ENCODE measurements at regions not wholly inside any gene's neighbourhood (a gene's known extent, or its start where the extent isn't known, plus 50 kb on each side); places are given as distances from the start of the nearest gene placed in this dataset.

DNA sequence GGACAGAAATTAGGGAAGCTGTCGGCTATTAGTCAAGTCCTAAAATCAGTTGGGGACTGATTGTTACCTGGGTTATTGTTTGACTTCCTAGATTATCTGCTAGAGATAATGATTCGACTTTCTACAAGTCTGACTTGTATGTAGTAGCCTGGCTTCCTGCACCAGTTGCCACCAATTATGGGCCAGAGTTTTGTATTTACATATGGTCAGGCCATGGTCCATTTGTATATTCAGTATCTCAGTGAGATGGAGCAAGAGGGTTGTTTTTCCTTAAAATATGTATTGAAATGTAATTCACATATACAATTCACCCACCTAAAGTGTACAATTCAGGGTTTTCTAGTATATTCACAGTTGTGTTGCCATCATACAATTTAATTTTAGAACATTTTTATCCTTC, 130.6 kb upstream of the PHACTR3 start:
- peaks cover 0 to 25% (median 13%) of the 10 kb centered on the region in 7 donors for H3K27me3 ChIP-seq
- 66 to 78% methylated on average over 2 of the region's 2 CpGs for WGBS, 2 donors
- H3K4me3 ChIP-seq: no peak overlapping the region
- H3K36me3 ChIP-seq: no peaks in the 10 kb centered on the region
- DNase-seq (no peak), ATAC-seq (no peak)
- H3K27ac ChIP-seq: no peak overlapping the region
- intact Hi-C loops (cut with DNase I): no loop called here
- H3K9me3 ChIP-seq: no peaks in the 10 kb centered on the region
- H3K4me1 ChIP-seq: no peaks in the 10 kb centered on the region
- TF ChIP-seq, protein P1, sequence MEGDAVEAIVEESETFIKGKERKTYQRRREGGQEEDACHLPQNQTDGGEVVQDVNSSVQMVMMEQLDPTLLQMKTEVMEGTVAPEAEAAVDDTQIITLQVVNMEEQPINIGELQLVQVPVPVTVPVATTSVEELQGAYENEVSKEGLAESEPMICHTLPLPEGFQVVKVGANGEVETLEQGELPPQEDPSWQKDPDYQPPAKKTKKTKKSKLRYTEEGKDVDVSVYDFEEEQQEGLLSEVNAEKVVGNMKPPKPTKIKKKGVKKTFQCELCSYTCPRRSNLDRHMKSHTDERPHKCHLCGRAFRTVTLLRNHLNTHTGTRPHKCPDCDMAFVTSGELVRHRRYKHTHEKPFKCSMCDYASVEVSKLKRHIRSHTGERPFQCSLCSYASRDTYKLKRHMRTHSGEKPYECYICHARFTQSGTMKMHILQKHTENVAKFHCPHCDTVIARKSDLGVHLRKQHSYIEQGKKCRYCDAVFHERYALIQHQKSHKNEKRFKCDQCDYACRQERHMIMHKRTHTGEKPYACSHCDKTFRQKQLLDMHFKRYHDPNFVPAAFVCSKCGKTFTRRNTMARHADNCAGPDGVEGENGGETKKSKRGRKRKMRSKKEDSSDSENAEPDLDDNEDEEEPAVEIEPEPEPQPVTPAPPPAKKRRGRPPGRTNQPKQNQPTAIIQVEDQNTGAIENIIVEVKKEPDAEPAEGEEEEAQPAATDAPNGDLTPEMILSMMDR (IDR thresholded peaks at IDR 0.05): no peak

DNA sequence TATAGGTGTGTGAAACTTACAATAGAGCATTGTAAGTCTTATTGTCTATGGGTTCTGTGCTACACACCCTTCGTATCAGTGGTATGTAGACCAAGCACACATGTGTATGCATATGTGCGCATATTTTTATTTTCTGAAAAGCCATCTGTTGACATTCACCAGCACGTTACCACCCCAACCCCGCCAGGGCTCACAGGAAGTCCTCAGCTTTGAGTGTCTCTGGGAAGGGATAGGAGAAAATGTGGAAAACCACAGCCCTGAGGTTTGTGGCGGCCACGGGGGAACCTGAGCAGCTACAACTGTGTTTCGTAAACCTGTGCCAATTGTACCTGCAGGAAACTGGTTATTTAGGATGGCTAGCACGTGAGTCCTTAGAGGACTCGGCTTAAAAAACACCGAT, 123.3 kb upstream of the PHACTR3 start:
- Histone ChIP-seq H3K4me1 (no peaks in the 10 kb centered on the region), H3K9me3 (no peaks in the 10 kb centered on the region), H3K27ac (no peak overlapping the region), H3K4me3 (no peak overlapping the region), H3K36me3 (no peaks in the 10 kb centered on the region), H3K27me3 (peaks cover 4 to 38% (median 20%) of the 10 kb centered on the region in 7 donors)
- ATAC-seq: no peak
- intact Hi-C loops (cut with DNase I): no loop called here
- WGBS, 2 donors: 72 to 73% methylated on average over 10 of the region's 10 CpGs
- TF ChIP-seq, protein P1 (IDR thresholded peaks at IDR 0.05): no peak
- DNase-seq: no peak

DNA sequence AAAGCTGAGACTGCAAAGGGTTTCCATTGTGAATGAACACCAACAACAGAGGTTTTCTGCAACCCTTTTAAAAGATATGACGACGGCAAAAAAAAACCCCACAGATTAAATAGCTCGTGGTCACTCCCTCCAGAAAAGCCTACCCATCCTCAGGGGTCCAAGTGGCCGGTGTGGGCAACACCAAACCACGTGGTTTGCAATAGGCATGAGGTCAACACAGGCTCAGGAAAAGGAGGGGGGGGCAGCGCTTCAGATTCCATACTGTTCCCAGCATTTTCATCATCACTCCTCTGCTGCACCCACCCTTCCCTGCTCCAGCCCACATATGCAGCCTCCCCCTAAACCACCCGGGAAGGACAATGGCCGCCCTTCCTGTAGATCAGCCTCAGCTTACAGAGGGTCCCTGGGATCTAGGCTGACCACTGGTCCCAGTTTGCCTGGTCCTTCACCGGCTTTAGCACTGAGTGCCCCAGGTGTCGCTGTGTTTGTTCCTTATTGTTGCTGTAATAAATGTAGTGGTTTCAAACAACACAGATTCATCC, 122.8 kb upstream of the PHACTR3 start:
- H3K9me3 ChIP-seq: no peaks in the 10 kb centered on the region
- H3K27me3 ChIP-seq: peaks cover 4 to 38% (median 20%) of the 10 kb centered on the region in 7 donors
- intact Hi-C loops (cut with DNase I): no loop called here
- DNase-seq (no peak), ATAC-seq (no peak)
- no peak overlapping the region for H3K4me3 ChIP-seq
- TF ChIP-seq, protein P1 (IDR thresholded peaks at IDR 0.05): no peak
- no peak overlapping the region for H3K27ac ChIP-seq
- no peaks in the 10 kb centered on the region for H3K4me1 ChIP-seq
- 82% methylated on average over 10 of the region's 10 CpGs for WGBS, 2 donors
- H3K36me3 ChIP-seq: no peaks in the 10 kb centered on the region

DNA sequence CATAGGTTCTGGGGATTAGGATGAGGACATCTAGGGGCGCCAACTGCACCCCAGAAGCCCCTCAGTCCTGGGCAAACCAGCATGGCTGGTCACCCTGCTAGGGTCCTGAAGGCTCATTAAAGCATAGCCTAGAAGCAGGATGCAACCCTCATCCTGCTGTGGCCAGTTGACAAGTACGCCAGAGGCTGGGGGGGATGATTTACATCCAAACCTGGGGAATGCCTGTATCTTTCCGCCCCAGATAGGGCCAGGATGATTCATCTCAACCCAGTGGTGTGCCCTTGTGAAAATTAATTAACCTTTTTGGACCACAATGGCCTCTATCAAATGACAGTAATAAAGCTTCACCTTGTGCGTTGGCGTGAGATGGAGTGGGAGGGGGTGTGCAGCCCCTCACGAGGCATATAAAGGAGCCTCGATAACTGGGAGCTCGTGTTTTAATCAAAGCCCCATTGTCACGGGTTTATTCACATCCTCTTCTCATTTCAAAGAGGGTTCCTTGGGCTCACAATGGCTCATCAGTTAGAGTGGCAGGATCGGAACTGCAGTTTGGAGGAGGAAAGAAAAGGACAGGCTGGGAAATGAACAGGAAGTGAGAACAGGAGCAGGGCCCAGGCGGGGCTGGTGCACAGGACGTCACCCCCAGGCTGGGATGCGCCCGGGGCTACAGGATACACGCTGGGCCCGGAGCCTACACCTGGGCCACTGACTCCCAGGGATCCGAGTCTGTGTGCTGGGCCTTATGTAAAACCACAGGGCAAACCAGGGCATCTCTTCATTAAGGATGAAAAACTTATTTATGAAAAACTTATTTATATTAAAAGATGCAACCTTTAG, 121.8 kb upstream of the PHACTR3 start:
- Histone ChIP-seq H3K4me3 (no peak overlapping the region), H3K36me3 (no peaks in the 10 kb centered on the region), H3K9me3 (no peaks in the 10 kb centered on the region), H3K27me3 (peaks cover 4 to 38% (median 20%) of the 10 kb centered on the region in 7 donors), H3K27ac (no peak overlapping the region), H3K4me1 (no peaks in the 10 kb centered on the region)
- ATAC-seq (no peak), DNase-seq (no peak)
- intact Hi-C loops (cut with DNase I): no loop called here
- TF ChIP-seq, protein P1 (IDR thresholded peaks at IDR 0.05): no peak
- WGBS, 2 donors: 69 to 82% methylated on average over 17 of the region's 17 CpGs

Data from heart right ventricle (tissue), 16 donors.